H9 (cell line): ENCODE measurements at regions not wholly inside any gene's neighbourhood (a gene's known extent, or its start where the extent isn't known, plus 50 kb on each side); places are given as distances from the start of the nearest gene placed in this dataset.

Experiments
- DNase-seq: peaks from one replicate; pipeline ENCODE4 v3.0.0-alpha.2; 2017
- H2AFZ ChIP-seq: one replicate; pipeline ENCODE4 v1.6.1; 2013; ENCODE audit warnings: mild to moderate bottlenecking, low read length, control low read depth, moderate library complexity
- H2AK5ac ChIP-seq: 2 replicates; pipeline ENCODE4 v1.6.1; 2013; ENCODE audit warnings: low read length, control low read depth, mixed read lengths; ENCODE audit not compliant: insufficient read length
- H2BK120ac ChIP-seq: one replicate; pipeline ENCODE4 v1.6.1; 2013; ENCODE audit warnings: low read depth, mild to moderate bottlenecking, low read length, control low read depth, inconsistent platforms; ENCODE audit not compliant: poor library complexity, severe bottlenecking
- H2BK12ac ChIP-seq: 2 replicates; pipeline ENCODE4 v1.6.1; 2013; ENCODE audit warnings: low read length, control low read depth, mixed read lengths, low read depth; ENCODE audit not compliant: insufficient read length
- H2BK15ac ChIP-seq: 2 replicates; pipeline ENCODE4 v1.6.1; 2013; ENCODE audit warnings: low read depth, low read length, control low read depth
- H2BK20ac ChIP-seq: one replicate; pipeline ENCODE4 v1.6.1; 2013; ENCODE audit warnings: low read depth, mild to moderate bottlenecking, low read length, control low read depth, inconsistent platforms; ENCODE audit not compliant: poor library complexity, severe bottlenecking
- H2BK5ac ChIP-seq: 2 replicates; pipeline ENCODE4 v1.6.1; 2013; ENCODE audit warnings: low read length, control low read depth, mixed read lengths; ENCODE audit not compliant: insufficient read length
- H3K14ac ChIP-seq: 2 replicates; pipeline ENCODE4 v1.6.1; 2013; ENCODE audit warnings: low read length, control low read depth; ENCODE audit not compliant: insufficient read depth
- H3K18ac ChIP-seq: 2 replicates; pipeline ENCODE4 v1.6.1; 2013; ENCODE audit warnings: low read depth, mild to moderate bottlenecking, mixed read lengths, low read length, control low read depth; ENCODE audit not compliant: insufficient read length
- H3K23ac ChIP-seq: 2 replicates; pipeline ENCODE4 v1.6.1; 2013; ENCODE audit warnings: low read length, control low read depth, mixed read lengths, low read depth; ENCODE audit not compliant: insufficient read length
- H3K23me2 ChIP-seq: 2 replicates; pipeline ENCODE4 v1.6.1; 2013; ENCODE audit warnings: low read depth, mild to moderate bottlenecking, mixed read lengths, low read length, control low read depth; ENCODE audit not compliant: insufficient read length, poor library complexity, severe bottlenecking
- H3K27ac ChIP-seq: 2 replicates; pipeline ENCODE4 v1.5.1; 2013; ENCODE audit warnings: low read length, control low read depth, mixed read lengths, low read depth; ENCODE audit not compliant: insufficient read length
- H3K27me3 ChIP-seq: 2 replicates; pipeline ENCODE4 v1.6.1; 2013; ENCODE audit warnings: low read length, control low read depth, inconsistent platforms; ENCODE audit not compliant: insufficient read depth
- H3K4ac ChIP-seq: 2 replicates; pipeline ENCODE4 v1.6.1; 2013; ENCODE audit warnings: low read depth, mild to moderate bottlenecking, control low read depth, inconsistent platforms, low read length, moderate library complexity
- H3K4me1 ChIP-seq: 2 replicates; pipeline ENCODE4 v1.6.1; 2013; ENCODE audit warnings: low read length, control low read depth, inconsistent platforms; ENCODE audit not compliant: insufficient read depth
- H3K4me2 ChIP-seq: 2 replicates; pipeline ENCODE4 v1.6.1; 2013; ENCODE audit warnings: low read length, control low read depth, mixed read lengths; ENCODE audit not compliant: insufficient read length, insufficient read depth
- H3K56ac ChIP-seq: 2 replicates; pipeline ENCODE4 v1.6.1; 2013; ENCODE audit warnings: low read depth, mild to moderate bottlenecking, mixed read lengths, low read length, control low read depth; ENCODE audit not compliant: insufficient read length
- H3K79me1 ChIP-seq: 2 replicates; pipeline ENCODE4 v1.6.1; 2013; ENCODE audit warnings: low read depth, mild to moderate bottlenecking, moderate library complexity, low read length, control low read depth, inconsistent platforms; ENCODE audit not compliant: insufficient read depth, poor library complexity, severe bottlenecking
- H3K79me2 ChIP-seq: 2 replicates; pipeline ENCODE4 v1.6.1; 2013; ENCODE audit warnings: low read length, control low read depth, inconsistent platforms; ENCODE audit not compliant: insufficient read depth
- H3K9ac ChIP-seq: 2 replicates; pipeline ENCODE4 v1.6.1; 2013; ENCODE audit warnings: low read length, control low read depth, mixed read lengths; ENCODE audit not compliant: insufficient read length; ENCODE audit errors: extremely low read depth
- H3K9me3 ChIP-seq: one replicate; pipeline ENCODE4 v1.6.1; 2013; ENCODE audit warnings: low read depth, low read length, inconsistent platforms; ENCODE audit not compliant: control insufficient read depth
- H3T11ph ChIP-seq: one replicate; pipeline ENCODE4 v1.6.1; 2013; ENCODE audit warnings: mild to moderate bottlenecking, low read length, control low read depth, inconsistent platforms
- H4K20me1 ChIP-seq: one replicate; pipeline ENCODE4 v1.6.1; 2013; ENCODE audit not compliant: control insufficient read depth, insufficient read length, insufficient read depth
- H4K5ac ChIP-seq: 2 replicates; pipeline ENCODE4 v1.6.1; 2013; ENCODE audit warnings: low read depth, mild to moderate bottlenecking, mixed read lengths, low read length, control low read depth; ENCODE audit not compliant: insufficient read length
- H4K8ac ChIP-seq: replicated peaks from 2 replicates; pipeline ENCODE4 v1.6.1; 2013; ENCODE audit warnings: low read length, control low read depth, mixed read lengths, low read depth; ENCODE audit not compliant: insufficient read length
- H4K91ac ChIP-seq: 2 replicates; pipeline ENCODE4 v1.6.1; 2013; ENCODE audit warnings: low read depth, mild to moderate bottlenecking, moderate library complexity, mixed read lengths, low read length, control low read depth; ENCODE audit not compliant: insufficient read length
- H3K27ac Mint-ChIP-seq, 3 experiments: 2 replicates in 2 of 3; 3 replicates in 1 of 3; pipeline ENCODE4 v1.8.0; 2020 to 2021; ENCODE audit warnings: mixed read lengths in 3 of 3, mild to moderate bottlenecking in 1 of 3, moderate library complexity in 1 of 3
- H3K27me3 Mint-ChIP-seq: 2 replicates; pipeline ENCODE4 v1.8.0; 2021; ENCODE audit warnings: low read depth, mild to moderate bottlenecking, moderate library complexity, mixed read lengths
- H3K36me3 Mint-ChIP-seq, 3 experiments: 2 replicates in 2 of 3; 3 replicates in 1 of 3; pipeline ENCODE4 v1.8.0; 2020 to 2021; ENCODE audit warnings: low read depth in 3 of 3, mixed read lengths in 3 of 3; ENCODE audit not compliant: insufficient read depth in 1 of 3
- H3K4me1 Mint-ChIP-seq, 2 experiments: 2 replicates each; pipeline ENCODE4 v1.8.0; 2020; ENCODE audit warnings: mixed read lengths in 2 of 2
- H3K4me3 Mint-ChIP-seq, 2 experiments: 2 replicates in 1 of 2; 3 replicates in 1 of 2; pipeline ENCODE4 v1.8.0; 2020 to 2021; ENCODE audit warnings: mild to moderate bottlenecking in 2 of 2, mixed read lengths in 2 of 2, moderate library complexity in 1 of 2
- H3K9me3 Mint-ChIP-seq, 2 experiments: 2 replicates in 1 of 2; 3 replicates in 1 of 2; pipeline ENCODE4 v1.8.0; 2020; ENCODE audit warnings: mild to moderate bottlenecking in 2 of 2, mixed read lengths in 2 of 2, moderate library complexity in 1 of 2
- WGBS: extraction: QIAGEN DNeasy Blood & Tissue Kit; methylation state at CpG from one replicate; pipeline ENCODE4 v1.1.7; 2013; ENCODE audit warnings: missing lambda C conversion rate, low lambda C conversion rate, mixed read lengths; ENCODE audit not compliant: insufficient read length; ENCODE audit errors: extremely low coverage; 5-methylcytosine and 5-hydroxymethylcytosine counted together
- TF ChIP-seq, protein P1 (sequence below): fragments of 200-600 bp; sonication (generic); conservative IDR thresholded peaks from 3 replicates; pipeline ENCODE4 v1.8.0; 2021; ENCODE audit warnings: antibody characterized with exemption, mild to moderate bottlenecking

DNA sequence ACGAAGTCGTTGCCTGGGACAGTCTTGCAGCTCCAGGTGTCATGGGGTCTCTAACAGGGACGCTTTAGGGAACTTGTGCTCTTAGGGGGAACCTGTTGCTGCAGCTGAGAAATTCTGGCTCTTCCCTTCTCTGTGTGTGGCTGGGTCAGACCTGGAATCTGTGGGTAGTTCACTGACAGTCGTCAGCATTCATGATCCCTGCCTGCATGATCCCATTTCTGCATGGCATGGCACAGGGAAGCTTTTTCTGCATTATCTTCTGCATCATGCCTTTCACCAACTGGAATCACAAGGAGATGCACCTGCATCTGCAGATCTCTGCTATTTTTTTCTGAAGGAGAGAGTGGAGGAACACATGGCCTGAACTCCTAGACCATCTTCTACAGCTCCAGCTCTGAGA lies 85.6 kb downstream of the SOX9 start:
- H3K79me1 ChIP-seq, result no peaks in the 10 kb centered on the region
- no peak overlapping the region for H3K27ac ChIP-seq
- H4K8ac ChIP-seq, result no peak overlapping the region
- H3K9me3 Mint-ChIP-seq, result no peaks in the 10 kb centered on the region; a peak in 2 of 5 replicates
- no peak overlapping the region for H3T11ph ChIP-seq
- DNase-seq, result no peak
- no peak overlapping the region for H3K27ac Mint-ChIP-seq
- H4K91ac ChIP-seq, result no peak overlapping the region
- no peaks in the 10 kb centered on the region; the same call in 1 of the 2 replicates for H3K4me1 ChIP-seq
- no peak overlapping the region for H3K18ac ChIP-seq
- H3K23me2 ChIP-seq, result no peaks in the 10 kb centered on the region
- H4K20me1 ChIP-seq, result no peaks in the 10 kb centered on the region
- no peak overlapping the region for H2BK5ac ChIP-seq
- no peak overlapping the region for H2BK12ac ChIP-seq
- no peak overlapping the region for H3K9ac ChIP-seq
- no peak overlapping the region for H3K14ac ChIP-seq
- H3K9me3 ChIP-seq, result no peaks in the 10 kb centered on the region
- no peak overlapping the region for H3K4me3 Mint-ChIP-seq
- no peak overlapping the region for H2BK120ac ChIP-seq
- no CpG with 5 or more reads among the region's 4 CpGs for WGBS
- H2AFZ ChIP-seq, result no peak overlapping the region
- H4K5ac ChIP-seq, result no peak overlapping the region
- no peaks in the 10 kb centered on the region for H3K27me3 ChIP-seq
- TF ChIP-seq, protein P1, sequence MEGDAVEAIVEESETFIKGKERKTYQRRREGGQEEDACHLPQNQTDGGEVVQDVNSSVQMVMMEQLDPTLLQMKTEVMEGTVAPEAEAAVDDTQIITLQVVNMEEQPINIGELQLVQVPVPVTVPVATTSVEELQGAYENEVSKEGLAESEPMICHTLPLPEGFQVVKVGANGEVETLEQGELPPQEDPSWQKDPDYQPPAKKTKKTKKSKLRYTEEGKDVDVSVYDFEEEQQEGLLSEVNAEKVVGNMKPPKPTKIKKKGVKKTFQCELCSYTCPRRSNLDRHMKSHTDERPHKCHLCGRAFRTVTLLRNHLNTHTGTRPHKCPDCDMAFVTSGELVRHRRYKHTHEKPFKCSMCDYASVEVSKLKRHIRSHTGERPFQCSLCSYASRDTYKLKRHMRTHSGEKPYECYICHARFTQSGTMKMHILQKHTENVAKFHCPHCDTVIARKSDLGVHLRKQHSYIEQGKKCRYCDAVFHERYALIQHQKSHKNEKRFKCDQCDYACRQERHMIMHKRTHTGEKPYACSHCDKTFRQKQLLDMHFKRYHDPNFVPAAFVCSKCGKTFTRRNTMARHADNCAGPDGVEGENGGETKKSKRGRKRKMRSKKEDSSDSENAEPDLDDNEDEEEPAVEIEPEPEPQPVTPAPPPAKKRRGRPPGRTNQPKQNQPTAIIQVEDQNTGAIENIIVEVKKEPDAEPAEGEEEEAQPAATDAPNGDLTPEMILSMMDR, result no peak
- no peak overlapping the region for H2BK15ac ChIP-seq
- H2BK20ac ChIP-seq, result no peak overlapping the region
- H3K4me2 ChIP-seq, result no peak overlapping the region
- no peak overlapping the region for H3K23ac ChIP-seq
- no peak overlapping the region for H3K56ac ChIP-seq
- H2AK5ac ChIP-seq, result no peak overlapping the region
- H3K4ac ChIP-seq, result no peak overlapping the region
- peaks cover 29% of the 10 kb centered on the region for H3K27me3 Mint-ChIP-seq
- no peaks in the 10 kb centered on the region for H3K36me3 Mint-ChIP-seq
- peaks cover 15 to 24% of the 10 kb centered on the region in 2 experiments for H3K4me1 Mint-ChIP-seq
- no peaks in the 10 kb centered on the region for H3K79me2 ChIP-seq
